ENCODE measurements at regions not wholly inside any gene's neighbourhood (a gene's known extent, or its start where the extent isn't known, plus 50 kb on each side); places are given as distances from the start of the nearest gene placed in this dataset.

DNA sequence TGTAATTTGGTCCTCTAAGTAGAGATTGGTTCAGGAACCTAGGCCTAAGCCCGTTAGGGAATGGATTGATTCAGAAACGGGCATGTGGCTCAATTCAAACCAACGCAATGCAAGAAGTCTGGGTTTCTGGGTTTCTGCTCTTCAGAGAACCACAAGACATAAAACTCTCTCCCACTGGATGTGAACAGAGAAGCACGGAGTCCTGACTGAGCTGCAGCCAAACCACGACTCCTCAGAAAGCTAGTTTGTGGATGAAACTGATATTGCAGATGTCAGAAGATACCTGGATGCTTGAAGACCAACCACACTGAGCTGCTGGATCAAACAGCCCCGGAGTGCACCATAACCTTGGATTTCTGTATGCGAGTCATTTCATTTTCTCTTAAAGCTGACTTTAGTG is 50.0 kb downstream of the SOD2 start:
- Histone ChIP-seq H3K27ac (no peak overlapping the region), H3K36me3 (no peaks in the 10 kb centered on the region), H3K9me3 (no peaks in the 10 kb centered on the region), H3K27me3 (no peaks in the 10 kb centered on the region), H3K4me1 (no peaks in the 10 kb centered on the region), H3K4me3 (no peak overlapping the region)
- no peak for DNase-seq (ENCODE audit: low spot score)
- TF ChIP-seq, protein P1, sequence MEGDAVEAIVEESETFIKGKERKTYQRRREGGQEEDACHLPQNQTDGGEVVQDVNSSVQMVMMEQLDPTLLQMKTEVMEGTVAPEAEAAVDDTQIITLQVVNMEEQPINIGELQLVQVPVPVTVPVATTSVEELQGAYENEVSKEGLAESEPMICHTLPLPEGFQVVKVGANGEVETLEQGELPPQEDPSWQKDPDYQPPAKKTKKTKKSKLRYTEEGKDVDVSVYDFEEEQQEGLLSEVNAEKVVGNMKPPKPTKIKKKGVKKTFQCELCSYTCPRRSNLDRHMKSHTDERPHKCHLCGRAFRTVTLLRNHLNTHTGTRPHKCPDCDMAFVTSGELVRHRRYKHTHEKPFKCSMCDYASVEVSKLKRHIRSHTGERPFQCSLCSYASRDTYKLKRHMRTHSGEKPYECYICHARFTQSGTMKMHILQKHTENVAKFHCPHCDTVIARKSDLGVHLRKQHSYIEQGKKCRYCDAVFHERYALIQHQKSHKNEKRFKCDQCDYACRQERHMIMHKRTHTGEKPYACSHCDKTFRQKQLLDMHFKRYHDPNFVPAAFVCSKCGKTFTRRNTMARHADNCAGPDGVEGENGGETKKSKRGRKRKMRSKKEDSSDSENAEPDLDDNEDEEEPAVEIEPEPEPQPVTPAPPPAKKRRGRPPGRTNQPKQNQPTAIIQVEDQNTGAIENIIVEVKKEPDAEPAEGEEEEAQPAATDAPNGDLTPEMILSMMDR (IDR thresholded peaks at IDR 0.05): no peak

DNA sequence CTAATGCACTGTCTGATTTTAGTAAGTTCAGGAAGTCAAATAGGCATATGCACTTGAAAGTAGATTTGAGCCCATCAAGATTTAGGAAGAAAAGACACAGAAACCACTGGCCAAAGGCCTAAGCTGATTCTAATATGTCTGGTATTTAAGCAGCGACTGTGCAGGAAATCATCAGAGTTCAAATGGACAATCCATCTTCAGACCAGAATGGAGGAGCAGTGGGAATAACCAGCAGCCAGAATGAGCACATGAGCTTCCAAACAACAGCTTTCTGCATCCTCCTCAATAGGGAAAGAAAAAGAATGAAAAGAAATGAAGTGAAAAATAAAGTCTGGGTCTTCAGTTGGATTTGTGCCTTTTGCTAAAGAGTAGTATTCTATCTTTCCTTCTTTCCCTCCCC is 50.6 kb downstream of the SOD2 start:
- no peak for DNase-seq (ENCODE audit: low spot score)
- Histone ChIP-seq H3K9me3 (no peaks in the 10 kb centered on the region), H3K36me3 (no peaks in the 10 kb centered on the region), H3K27ac (no peak overlapping the region), H3K4me3 (no peak overlapping the region), H3K27me3 (no peaks in the 10 kb centered on the region), H3K4me1 (no peaks in the 10 kb centered on the region)
- TF ChIP-seq, protein P1 (IDR thresholded peaks at IDR 0.05): no peak

DNA sequence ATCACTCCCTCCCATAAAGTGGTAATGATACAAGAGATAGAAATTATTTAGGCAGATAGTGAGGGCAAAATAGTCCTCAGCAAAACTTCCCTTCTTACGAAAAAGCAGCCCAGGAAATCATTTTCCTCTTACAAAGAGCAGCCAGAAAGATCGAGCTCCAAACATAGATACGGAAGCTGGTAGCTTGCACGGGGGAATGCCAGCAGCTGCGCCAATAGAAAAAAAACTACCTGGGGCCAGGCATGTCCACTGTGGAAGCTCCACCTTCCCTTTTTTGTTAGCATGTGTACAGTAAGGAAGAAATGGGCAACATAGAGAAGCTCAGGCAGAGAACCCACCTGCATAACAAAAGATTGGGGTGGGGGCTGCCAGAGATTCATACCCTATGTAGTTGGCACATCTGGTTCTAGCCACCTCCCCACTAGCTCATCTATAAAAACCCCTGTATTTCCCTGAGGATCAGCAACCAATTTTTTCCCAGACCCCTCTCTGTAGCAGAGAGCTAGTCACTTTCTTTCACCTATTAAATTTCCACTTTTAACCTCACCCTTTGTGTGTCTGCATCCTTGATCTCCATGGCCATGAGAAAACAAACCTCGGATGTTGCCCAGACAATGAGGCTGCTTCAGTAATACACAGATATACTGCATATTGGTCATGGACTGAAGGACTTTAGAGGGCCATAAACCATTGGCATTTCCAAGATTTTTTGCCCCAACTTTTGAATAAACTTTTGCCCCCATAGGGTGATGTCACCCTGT is 52.1 kb downstream of the SOD2 start:
- Histone ChIP-seq H3K36me3 (no peaks in the 10 kb centered on the region), H3K27me3 (no peaks in the 10 kb centered on the region), H3K4me3 (no peak overlapping the region), H3K9me3 (no peaks in the 10 kb centered on the region), H3K27ac (no peak overlapping the region), H3K4me1 (no peaks in the 10 kb centered on the region)
- TF ChIP-seq, protein P1 (IDR thresholded peaks at IDR 0.05): no peak
- no peak for DNase-seq (ENCODE audit: low spot score)

DNA sequence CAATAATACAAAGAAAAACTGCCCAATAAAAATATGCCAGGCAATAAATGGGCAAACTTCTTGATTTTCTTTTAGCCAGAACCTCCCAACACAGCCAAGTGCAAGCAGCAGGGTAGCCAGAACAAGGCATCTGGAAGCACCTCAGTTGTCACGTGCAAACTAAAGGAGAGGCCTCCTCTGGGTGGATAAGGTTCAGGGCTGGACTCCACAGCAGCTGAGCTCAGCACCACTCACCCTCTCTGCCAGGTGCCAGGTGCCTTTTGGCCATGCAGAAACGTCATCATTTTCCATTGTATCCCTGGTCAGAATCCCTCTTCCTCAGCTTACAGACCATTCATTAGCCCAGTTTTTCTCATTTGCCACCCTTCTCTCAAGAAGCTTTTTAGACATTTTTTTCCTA is 52.7 kb downstream of the SOD2 start:
- no peak overlapping the region for H3K4me3 ChIP-seq
- H3K27ac ChIP-seq: no peak overlapping the region
- no peak for DNase-seq (ENCODE audit: low spot score)
- H3K27me3 ChIP-seq: no peaks in the 10 kb centered on the region
- no peaks in the 10 kb centered on the region for H3K9me3 ChIP-seq
- H3K4me1 ChIP-seq: no peaks in the 10 kb centered on the region
- TF ChIP-seq, protein P1 (IDR thresholded peaks at IDR 0.05): no peak
- H3K36me3 ChIP-seq: no peaks in the 10 kb centered on the region

DNA sequence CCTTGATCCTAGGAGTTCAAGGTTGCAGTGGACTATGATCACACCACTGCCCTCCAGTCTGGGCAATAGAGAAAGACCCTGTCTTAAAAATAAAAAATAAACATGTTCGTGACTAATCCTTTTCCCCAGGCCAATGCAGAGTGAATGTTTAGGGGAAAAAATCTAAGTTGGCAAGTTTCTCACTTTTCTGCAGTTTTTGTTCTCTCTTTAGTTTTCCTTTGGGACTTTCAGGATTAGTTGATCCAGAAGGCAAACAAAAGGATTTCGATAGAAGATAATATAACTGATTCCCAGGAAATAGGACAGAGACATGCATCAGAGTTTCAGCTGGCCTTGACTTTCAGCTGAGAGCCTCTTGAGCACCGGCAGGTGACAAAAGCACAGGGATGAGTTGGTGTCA is 53.3 kb downstream of the SOD2 start:
- Histone ChIP-seq H3K9me3 (no peaks in the 10 kb centered on the region), H3K27ac (no peak overlapping the region), H3K27me3 (no peaks in the 10 kb centered on the region), H3K4me1 (no peaks in the 10 kb centered on the region), H3K36me3 (no peaks in the 10 kb centered on the region), H3K4me3 (no peak overlapping the region)
- no peak for DNase-seq (ENCODE audit: low spot score)
- TF ChIP-seq, protein P1 (IDR thresholded peaks at IDR 0.05): no peak

DNA sequence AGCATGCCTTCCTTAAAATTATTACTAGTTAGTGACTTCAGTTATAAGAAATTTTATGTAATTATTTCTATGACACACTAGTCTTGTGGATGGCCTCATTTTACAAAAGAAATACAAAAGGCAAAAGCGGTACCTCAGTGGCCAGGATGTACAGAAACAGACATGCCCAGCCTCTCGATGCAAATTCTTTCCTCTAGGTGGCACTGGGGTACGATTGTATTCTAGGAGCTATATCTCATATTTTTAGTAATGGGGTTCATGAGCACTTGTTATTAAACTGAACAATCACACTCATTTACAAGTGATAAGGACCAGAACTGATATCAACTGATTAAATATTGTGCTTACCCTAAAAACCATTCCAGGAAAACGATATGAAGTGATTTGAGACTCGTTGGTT is 59.8 kb downstream of the SOD2 start:
- H3K27me3 ChIP-seq: no peaks in the 10 kb centered on the region
- no peak for DNase-seq (ENCODE audit: low spot score)
- H3K9me3 ChIP-seq: no peaks in the 10 kb centered on the region
- H3K36me3 ChIP-seq: no peaks in the 10 kb centered on the region
- H3K4me3 ChIP-seq: no peak overlapping the region
- no peaks in the 10 kb centered on the region for H3K4me1 ChIP-seq
- TF ChIP-seq, protein P1 (IDR thresholded peaks at IDR 0.05): peak in 1 of 2 donors; percentile 24
- H3K27ac ChIP-seq: no peak overlapping the region

Measured in right atrium auricular region (tissue), 2 donors.